GM10248 (cell line): ENCODE measurements at regions not wholly inside any gene's neighbourhood (a gene's known extent, or its start where the extent isn't known, plus 50 kb on each side); places are given as distances from the start of the nearest gene placed in this dataset.

Source experiments
- CTCF ChIA-PET: fragments of 300-600 bp; sonication (Branson Sonifier 250); formaldehyde crosslinking; extraction: SDS; loops from one replicate; lab custom pipeline; 2021; ENCODE audit warnings: antibody characterized with exemption; lab: Yijun Ruan, JAX
- POLR2A ChIA-PET: fragments of 350-650 bp; sonication (Branson Sonifier 250); formaldehyde crosslinking; extraction: SDS; loops from one replicate; lab custom pipeline; 2020; ENCODE audit warnings: antibody characterized with exemption; lab: Yijun Ruan, JAX
- DNase-seq: peaks from one replicate; pipeline ENCODE4 v3.0.0; 2012; ENCODE audit errors: extremely low spot score
- CTCF ChIP-seq: IDR thresholded peaks from 2 replicates; pipeline ENCODE4 v1.5.1; 2012; ENCODE audit warnings: mild to moderate bottlenecking, low read depth; ENCODE audit errors: extremely low read depth, missing control alignments, control extremely low read depth

- ChIA-PET CTCF (interaction anchor here (1.2 kb wide), 1 partner anchor 10 kb away, joined by 3 read pairs; no protein-coding TSS in a partner anchor), POLR2A (no interaction called here)
These were observed 147.0 kb upstream of the NR2F2 start for GRCh38 chr15:96183514-96183850.

GRCh38 chr15:96183867-96184266 is 146.6 kb upstream of the NR2F2 start:
- CTCF ChIA-PET = interaction anchor here (1.2 kb wide), 1 partner anchor 10 kb away, joined by 3 read pairs; no protein-coding TSS in a partner anchor
- POLR2A ChIA-PET = no interaction called here

More at GRCh38 chr15:96183514-96183850, 147.0 kb upstream of the NR2F2 start:
- DNase-seq = no peak
- TF ChIP-seq CTCF = no peak

GRCh38 chr15:96184297-96184696 is 146.2 kb upstream of the NR2F2 start:
- POLR2A ChIA-PET = no interaction called here

More at GRCh38 chr15:96183867-96184266, 146.6 kb upstream of the NR2F2 start:
- no peak for DNase-seq
- no peak for TF ChIP-seq CTCF

GRCh38 chr15:96186105-96186504 is 144.4 kb upstream of the NR2F2 start:
- DNase-seq = no peak
- ChIA-PET CTCF (no interaction called here), POLR2A (no interaction called here)
- no peak for TF ChIP-seq CTCF

More at GRCh38 chr15:96184297-96184696, 146.2 kb upstream of the NR2F2 start:
- no peak for TF ChIP-seq CTCF
- CTCF ChIA-PET = interaction anchor here (1.2 kb wide), 1 partner anchor 10 kb away, joined by 3 read pairs; no protein-coding TSS in a partner anchor
- no peak for DNase-seq

GRCh38 chr15:96187341-96188305 is 142.9 kb upstream of the NR2F2 start:
- TF ChIP-seq CTCF = no peak
- ChIA-PET CTCF (no interaction called here), POLR2A (no interaction called here)
- no peak for DNase-seq

- TF ChIP-seq CTCF = no peak
- ChIA-PET POLR2A (no interaction called here), CTCF (interaction anchor here (1.7 kb wide), 1 partner anchor 15 kb away, joined by 3 read pairs; no protein-coding TSS in a partner anchor)
- DNase-seq = no peak
These were observed 132.8 kb upstream of the NR2F2 start for GRCh38 chr15:96197721-96198120.
